AG10803 (cell line): ENCODE measurements at regions not wholly inside any gene's neighbourhood (a gene's known extent, or its start where the extent isn't known, plus 50 kb on each side); places are given as distances from the start of the nearest gene placed in this dataset.
A peak's percentile ranks its signal among the peaks of the same experiment; 100 is the strongest.

Experiments used
- DNase-seq: peaks from one replicate; pipeline ENCODE4 v3.0.0; 2010; ENCODE audit warnings: low read depth
- H3K4me3 ChIP-seq: 2 replicates; pipeline ENCODE4 v1.5.1; 2011; ENCODE audit warnings: mild to moderate bottlenecking, low read length, control low read depth
- TF ChIP-seq, protein P1 (sequence below): conservative IDR thresholded peaks from 2 replicates; pipeline ENCODE4 v1.5.1; 2011; ENCODE audit warnings: mild to moderate bottlenecking, low read length, control low read depth, inconsistent platforms

DNA sequence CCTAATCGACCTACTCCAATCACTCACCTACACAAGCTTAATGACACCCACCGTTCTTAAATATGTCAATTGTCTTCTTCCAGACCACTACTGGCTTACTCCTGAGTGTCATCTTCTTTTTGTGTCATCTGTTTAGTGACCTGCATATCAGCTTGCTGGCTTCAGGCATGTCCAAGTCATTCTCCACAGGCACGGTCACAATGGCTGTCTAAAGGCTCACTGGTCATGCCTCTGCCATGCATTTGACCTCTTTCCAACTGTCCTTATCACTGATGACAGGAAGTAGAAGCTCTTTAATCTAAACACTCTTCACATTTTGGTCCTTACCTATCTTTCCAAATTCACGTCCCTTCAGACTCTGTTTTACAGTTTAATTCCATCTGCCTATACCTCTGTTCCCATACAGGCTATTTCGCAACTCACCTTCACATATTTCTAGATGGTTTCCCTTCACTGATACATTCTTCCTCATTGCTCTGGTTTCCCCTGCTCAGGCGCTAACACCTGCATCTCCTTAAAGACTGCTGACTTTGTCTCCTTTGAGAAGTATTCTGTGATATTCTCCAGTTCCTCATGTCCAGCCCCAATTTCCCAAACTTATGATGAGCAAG, 217.5 kb downstream of the TRIB2 start:
- TF ChIP-seq, protein P1, sequence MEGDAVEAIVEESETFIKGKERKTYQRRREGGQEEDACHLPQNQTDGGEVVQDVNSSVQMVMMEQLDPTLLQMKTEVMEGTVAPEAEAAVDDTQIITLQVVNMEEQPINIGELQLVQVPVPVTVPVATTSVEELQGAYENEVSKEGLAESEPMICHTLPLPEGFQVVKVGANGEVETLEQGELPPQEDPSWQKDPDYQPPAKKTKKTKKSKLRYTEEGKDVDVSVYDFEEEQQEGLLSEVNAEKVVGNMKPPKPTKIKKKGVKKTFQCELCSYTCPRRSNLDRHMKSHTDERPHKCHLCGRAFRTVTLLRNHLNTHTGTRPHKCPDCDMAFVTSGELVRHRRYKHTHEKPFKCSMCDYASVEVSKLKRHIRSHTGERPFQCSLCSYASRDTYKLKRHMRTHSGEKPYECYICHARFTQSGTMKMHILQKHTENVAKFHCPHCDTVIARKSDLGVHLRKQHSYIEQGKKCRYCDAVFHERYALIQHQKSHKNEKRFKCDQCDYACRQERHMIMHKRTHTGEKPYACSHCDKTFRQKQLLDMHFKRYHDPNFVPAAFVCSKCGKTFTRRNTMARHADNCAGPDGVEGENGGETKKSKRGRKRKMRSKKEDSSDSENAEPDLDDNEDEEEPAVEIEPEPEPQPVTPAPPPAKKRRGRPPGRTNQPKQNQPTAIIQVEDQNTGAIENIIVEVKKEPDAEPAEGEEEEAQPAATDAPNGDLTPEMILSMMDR: no peak
- no peak for DNase-seq
- no peak overlapping the region for H3K4me3 ChIP-seq

DNA sequence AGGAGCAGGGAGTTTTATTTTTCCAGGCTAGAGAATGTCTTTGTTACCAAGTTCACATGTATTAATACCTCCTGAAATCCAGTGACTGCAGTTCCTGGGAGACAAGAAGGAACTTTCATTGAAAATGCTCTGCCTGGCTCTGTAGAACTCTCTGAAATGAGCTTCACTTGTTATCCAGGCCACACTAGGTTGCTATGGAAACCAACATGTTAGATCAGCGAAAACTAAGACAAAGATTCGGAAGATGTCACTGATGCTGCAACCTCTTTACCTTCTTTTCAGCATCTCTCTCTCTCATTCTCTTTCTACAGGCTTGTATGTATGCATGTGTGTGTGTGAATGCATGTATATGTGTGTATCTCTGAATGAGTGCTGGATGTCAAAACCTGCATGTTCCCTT, 218.5 kb downstream of the TRIB2 start:
- no peak overlapping the region for H3K4me3 ChIP-seq
- TF ChIP-seq, protein P1: no peak
- no peak for DNase-seq

DNA sequence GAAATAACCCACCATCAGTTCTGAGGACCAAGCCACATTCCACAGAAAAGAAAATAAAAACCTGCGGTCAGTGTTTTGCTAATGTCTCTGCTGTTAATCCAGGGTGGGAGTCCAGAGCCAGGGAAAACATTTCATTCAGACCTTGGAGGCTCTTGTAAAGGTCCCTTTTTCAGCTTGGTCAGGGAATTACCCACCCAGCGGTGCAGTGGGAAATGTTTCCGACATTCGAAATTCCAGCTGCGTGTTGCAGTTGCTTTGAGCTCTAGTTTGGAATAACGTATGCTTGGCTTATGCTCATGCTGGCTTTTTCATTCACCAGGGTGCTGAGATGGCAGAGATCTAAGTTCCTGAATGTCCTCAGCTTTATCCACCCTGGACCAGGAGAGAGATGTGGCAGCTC, 219.1 kb downstream of the TRIB2 start:
- DNase-seq: no peak
- TF ChIP-seq, protein P1: no peak
- no peak overlapping the region for H3K4me3 ChIP-seq

DNA sequence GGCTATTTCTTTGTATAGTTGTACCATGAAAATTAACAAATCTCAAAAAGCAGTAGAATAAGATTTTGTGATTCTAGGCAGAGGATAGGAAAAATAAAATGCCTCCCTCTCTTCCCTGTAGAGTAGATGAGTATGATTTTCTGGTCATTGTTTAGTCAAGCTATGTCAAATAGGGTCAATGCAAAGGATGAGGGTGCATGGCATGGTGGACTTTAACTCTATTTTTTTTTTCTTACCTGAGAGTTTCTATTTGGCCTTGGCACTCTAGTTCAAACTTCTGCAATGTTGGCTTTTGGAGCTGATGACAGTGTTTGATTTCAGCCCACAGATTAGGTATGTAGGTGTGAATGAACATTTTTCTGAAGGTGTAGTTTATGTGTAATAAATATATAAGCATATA, 224.5 kb downstream of the TRIB2 start:
- H3K4me3 ChIP-seq: no peak overlapping the region
- DNase-seq: no peak
- TF ChIP-seq, protein P1: no peak

DNA sequence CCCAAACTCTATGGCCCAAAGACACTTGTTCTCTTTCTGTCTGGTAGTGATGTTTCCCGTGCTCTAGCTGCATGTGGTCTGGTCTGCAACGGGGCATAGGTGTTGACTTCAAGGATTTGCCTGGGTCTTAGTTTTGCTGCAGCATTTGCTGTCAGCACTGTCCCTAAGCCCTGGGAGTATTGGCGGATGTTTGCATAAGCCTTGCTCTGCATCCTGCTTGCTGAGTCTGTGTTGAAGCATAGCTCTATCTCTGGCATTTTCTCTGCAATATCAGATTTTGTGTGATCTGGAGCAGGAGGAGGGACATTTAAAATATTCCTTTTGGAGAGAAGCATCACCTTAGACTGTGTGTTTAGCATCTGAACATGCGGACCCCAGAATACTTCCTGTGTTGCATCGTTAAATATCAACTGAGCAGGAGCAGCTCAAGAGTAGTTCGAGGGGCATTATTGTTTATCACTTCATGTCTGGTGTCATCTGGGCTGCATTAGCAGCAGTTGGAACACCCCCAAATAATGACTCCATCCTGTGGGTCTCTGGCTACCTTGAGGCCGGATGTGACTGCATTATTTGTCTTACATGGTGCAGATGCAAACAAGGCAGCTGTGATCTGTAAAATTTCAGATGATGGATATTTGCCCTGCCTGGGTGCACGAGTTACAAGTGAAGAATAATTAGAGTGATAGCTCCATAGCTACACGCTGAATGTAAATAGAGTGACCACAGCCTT, 231.7 kb downstream of the TRIB2 start:
- H3K4me3 ChIP-seq: no peak overlapping the region
- TF ChIP-seq, protein P1: no peak

DNA sequence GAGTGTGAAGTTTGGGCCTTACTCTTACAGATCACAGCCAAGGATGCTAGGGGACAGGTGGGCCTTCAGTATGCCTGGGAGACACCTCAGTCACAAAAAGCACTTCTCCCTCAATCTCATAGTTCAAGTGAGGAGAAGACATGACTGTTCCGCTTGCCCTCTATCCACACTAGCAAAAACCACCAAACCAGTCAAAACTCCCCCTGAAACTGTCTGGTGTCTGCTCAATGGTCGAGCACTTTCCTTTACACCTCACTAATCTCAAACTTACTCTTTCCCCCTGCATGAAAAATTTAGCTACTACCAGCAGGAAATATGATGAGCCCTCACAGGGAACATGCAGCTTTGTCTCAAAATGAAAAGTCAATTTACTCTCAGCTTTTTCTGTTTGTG, 232.2 kb downstream of the TRIB2 start:
- TF ChIP-seq, protein P1: no peak
- H3K4me3 ChIP-seq: no peak overlapping the region
- no peak for DNase-seq

More for the DNA sequence above, 231.7 kb downstream of the TRIB2 start:
- DNase-seq: peak; percentile 70

DNA sequence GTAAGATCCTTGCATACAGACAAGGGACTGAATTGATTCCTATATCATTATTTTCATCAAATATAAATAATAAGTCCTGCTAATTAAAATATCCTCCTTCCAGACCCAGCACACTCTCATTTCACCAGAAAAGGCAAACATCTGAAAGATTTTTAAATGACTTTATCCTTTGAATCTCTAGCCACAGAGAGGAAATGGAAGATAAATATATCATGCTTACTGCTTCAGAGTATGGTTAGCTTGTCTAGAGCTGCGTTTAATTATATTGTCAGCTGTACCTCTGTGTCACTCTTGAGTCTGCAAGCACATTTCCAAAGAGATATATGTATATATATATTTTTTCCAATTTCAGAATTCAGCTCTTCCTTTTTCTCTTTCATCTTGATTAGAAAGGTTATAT, 232.7 kb downstream of the TRIB2 start:
- H3K4me3 ChIP-seq: no peak overlapping the region
- DNase-seq: no peak
- TF ChIP-seq, protein P1: no peak
